SH-SY5Y (cell line): ENCODE measurements at regions not wholly inside any gene's neighbourhood (a gene's known extent, or its start where the extent isn't known, plus 50 kb on each side); places are given as distances from the start of the nearest gene placed in this dataset.

ENCODE experiments used
- GATA2 ChIP-seq: IDR thresholded peaks from 2 replicates; pipeline ENCODE4 v1.6.1; 2011; ENCODE audit warnings: mild to moderate bottlenecking, low read depth, low read length
- GATA3 ChIP-seq: IDR thresholded peaks from 2 replicates; pipeline ENCODE4 v1.6.1; 2011; ENCODE audit warnings: low read depth, mild to moderate bottlenecking, low read length, moderate library complexity

GRCh38 chr5:74386571-74387334 lies 253.8 kb downstream of the ENC1 start:
- no peak for TF ChIP-seq GATA2
- TF ChIP-seq GATA3, result no peak

GRCh38 chr5:74384851-74385250 lies 255.7 kb downstream of the ENC1 start:
- TF ChIP-seq GATA2 (no peak), GATA3 (no peak)

- TF ChIP-seq GATA3 (no peak), GATA2 (no peak)
Observed at GRCh38 chr5:74382987-74383593, 257.4 kb downstream of the ENC1 start.

GRCh38 chr5:74382123-74382855 lies 258.2 kb downstream of the ENC1 start:
- TF ChIP-seq GATA3 (no peak), GATA2 (no peak)

- no peak for TF ChIP-seq GATA3
- no peak for TF ChIP-seq GATA2
Observed at GRCh38 chr5:74380193-74380592, 260.3 kb downstream of the ENC1 start.

- TF ChIP-seq GATA2 (no peak), GATA3 (no peak)
Observed at GRCh38 chr5:74378464-74378863, 262.1 kb downstream of the ENC1 start.

GRCh38 chr5:74376187-74376586 lies 264.3 kb downstream of the ENC1 start:
- TF ChIP-seq GATA3, result no peak
- no peak for TF ChIP-seq GATA2

- TF ChIP-seq GATA2, result no peak
- TF ChIP-seq GATA3, result no peak
Observed at GRCh38 chr5:74375271-74375670, 265.3 kb downstream of the ENC1 start.

GRCh38 chr5:74374656-74375055 lies 265.9 kb downstream of the ENC1 start:
- TF ChIP-seq GATA2, result no peak
- no peak for TF ChIP-seq GATA3

GRCh38 chr5:74373076-74373475 lies 267.5 kb downstream of the ENC1 start:
- TF ChIP-seq GATA2, result no peak
- TF ChIP-seq GATA3, result no peak

- TF ChIP-seq GATA2, result no peak
- TF ChIP-seq GATA3, result no peak
Observed at GRCh38 chr5:74372502-74373064, 267.9 kb downstream of the ENC1 start.

GRCh38 chr5:74372051-74372450 lies 268.5 kb downstream of the ENC1 start:
- TF ChIP-seq GATA2 (no peak), GATA3 (no peak)

GRCh38 chr5:74371621-74372020 lies 268.9 kb downstream of the ENC1 start:
- no peak for TF ChIP-seq GATA2
- no peak for TF ChIP-seq GATA3

GRCh38 chr5:74370168-74370567 lies 270.4 kb downstream of the ENC1 start:
- TF ChIP-seq GATA3 (no peak), GATA2 (no peak)

GRCh38 chr5:74369173-74369572 lies 271.4 kb downstream of the ENC1 start:
- TF ChIP-seq GATA3, result no peak
- TF ChIP-seq GATA2, result no peak

GRCh38 chr5:74367934-74368333 lies 272.6 kb downstream of the ENC1 start:
- TF ChIP-seq GATA3, result no peak
- TF ChIP-seq GATA2, result no peak

GRCh38 chr5:74367241-74367733 lies 273.2 kb downstream of the ENC1 start:
- TF ChIP-seq GATA3 (no peak), GATA2 (no peak)
